ENCODE measurements at regions not wholly inside any gene's neighbourhood (a gene's known extent, or its start where the extent isn't known, plus 50 kb on each side); places are given as distances from the start of the nearest gene placed in this dataset.

GRCh38 chr18:24831871-24832665 is 371.6 kb downstream of the HRH4 start:
- Histone ChIP-seq H3K4me3 (ENCODE audit: insufficient read depth, low read length, poor library complexity, severe bottlenecking) (no peak overlapping the region), H3K79me2 (ENCODE audit: insufficient read depth, low read length) (no peaks in the 10 kb centered on the region), H3K27ac (ENCODE audit: low read depth, low read length) (no peak overlapping the region), H4K20me1 (ENCODE audit: low read depth, low read length) (no peaks in the 10 kb centered on the region), H3K9ac (ENCODE audit: low read length) (no peak overlapping the region), H3K9me2 (replicated peaks; ENCODE audit: insufficient read depth, low read length) (no peaks in the 10 kb centered on the region), H3F3A (ENCODE audit: insufficient read depth) (no peaks in the 10 kb centered on the region), H3K27me3 (ENCODE audit: low read length) (no peaks in the 10 kb centered on the region), H3K9me3 (ENCODE audit: insufficient read depth, low read length) (no peaks in the 10 kb centered on the region), H3K36me3 (ENCODE audit: low read length) (no peaks in the 10 kb centered on the region), H2AFZ (ENCODE audit: low read depth, low read length, severe bottlenecking) (no peak overlapping the region), H3K4me2 (ENCODE audit: low read depth, low read length, poor library complexity, severe bottlenecking) (no peak overlapping the region)
- TF ChIP-seq CTCF (IDR thresholded peaks at IDR 0.05; ENCODE audit: insufficient read depth, low read length, poor library complexity, severe bottlenecking), result no peak
- no peak for TF ChIP-seq EZH2phosphoT487 (conservative IDR thresholded peaks at IDR 0.05; ENCODE audit: low read length)

GRCh38 chr18:24835751-24836150 is 375.3 kb downstream of the HRH4 start:
- no peaks in the 10 kb centered on the region for H3K9me3 ChIP-seq (ENCODE audit: insufficient read depth, low read length)
- no peak overlapping the region for H3K27ac ChIP-seq (ENCODE audit: low read depth, low read length)
- no peaks in the 10 kb centered on the region for H3K36me3 ChIP-seq (ENCODE audit: low read length)
- H3K9me2 ChIP-seq (replicated peaks; ENCODE audit: insufficient read depth, low read length), result no peaks in the 10 kb centered on the region
- no peaks in the 10 kb centered on the region for H4K20me1 ChIP-seq (ENCODE audit: low read depth, low read length)
- H3K79me2 ChIP-seq (ENCODE audit: insufficient read depth, low read length), result no peaks in the 10 kb centered on the region
- H2AFZ ChIP-seq (ENCODE audit: low read depth, low read length, severe bottlenecking), result no peak overlapping the region
- no peak overlapping the region for H3K9ac ChIP-seq (ENCODE audit: low read length)
- no peak overlapping the region for H3K4me2 ChIP-seq (ENCODE audit: low read depth, low read length, poor library complexity, severe bottlenecking)
- TF ChIP-seq EZH2phosphoT487 (conservative IDR thresholded peaks at IDR 0.05; ENCODE audit: low read length) (no peak), CTCF (IDR thresholded peaks at IDR 0.05; ENCODE audit: insufficient read depth, low read length, poor library complexity, severe bottlenecking) (no peak)
- no peak overlapping the region for H3K4me3 ChIP-seq (ENCODE audit: insufficient read depth, low read length, poor library complexity, severe bottlenecking)
- no peaks in the 10 kb centered on the region for H3K27me3 ChIP-seq (ENCODE audit: low read length)
- no peaks in the 10 kb centered on the region for H3F3A ChIP-seq (ENCODE audit: insufficient read depth)

- Histone ChIP-seq H3K36me3 (ENCODE audit: low read length) (no peaks in the 10 kb centered on the region), H2AFZ (ENCODE audit: low read depth, low read length, severe bottlenecking) (no peak overlapping the region), H3K4me2 (ENCODE audit: low read depth, low read length, poor library complexity, severe bottlenecking) (no peak overlapping the region), H3K9ac (ENCODE audit: low read length) (no peak overlapping the region), H3K27ac (ENCODE audit: low read depth, low read length) (no peak overlapping the region), H3K27me3 (ENCODE audit: low read length) (no peaks in the 10 kb centered on the region), H3F3A (ENCODE audit: insufficient read depth) (no peaks in the 10 kb centered on the region), H3K4me3 (ENCODE audit: insufficient read depth, low read length, poor library complexity, severe bottlenecking) (no peak overlapping the region), H3K79me2 (ENCODE audit: insufficient read depth, low read length) (no peaks in the 10 kb centered on the region), H3K9me2 (replicated peaks; ENCODE audit: insufficient read depth, low read length) (no peaks in the 10 kb centered on the region), H3K9me3 (ENCODE audit: insufficient read depth, low read length) (no peaks in the 10 kb centered on the region), H4K20me1 (ENCODE audit: low read depth, low read length) (no peaks in the 10 kb centered on the region)
- no peak for TF ChIP-seq CTCF (IDR thresholded peaks at IDR 0.05; ENCODE audit: insufficient read depth, low read length, poor library complexity, severe bottlenecking)
- TF ChIP-seq EZH2phosphoT487 (conservative IDR thresholded peaks at IDR 0.05; ENCODE audit: low read length), result no peak
Observed at GRCh38 chr18:24837066-24837465, 376.6 kb downstream of the HRH4 start.
